ENCODE measurements at regions not wholly inside any gene's neighbourhood (a gene's known extent, or its start where the extent isn't known, plus 50 kb on each side); places are given as distances from the start of the nearest gene placed in this dataset.

DNA sequence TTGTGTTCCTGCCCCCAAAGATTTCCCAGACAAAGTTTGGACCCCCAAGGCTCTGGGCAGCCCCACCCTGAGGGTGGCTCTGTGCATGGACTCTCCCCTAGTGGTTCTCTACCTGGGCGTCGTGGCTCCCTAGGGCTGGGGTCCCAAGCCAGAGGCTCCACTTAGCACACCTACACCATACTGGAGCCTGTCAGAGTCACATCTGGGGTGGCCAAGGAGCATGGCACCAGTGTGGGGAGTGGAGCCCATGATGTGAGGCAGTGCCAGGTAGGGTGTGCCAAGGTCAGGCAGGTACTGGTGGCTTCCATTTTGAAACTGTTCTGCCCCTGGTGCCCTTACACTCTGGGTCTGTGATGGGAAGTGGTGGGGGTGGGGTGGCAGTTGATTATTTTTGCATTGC, 109.9 kb upstream of the GNAO1 start:
- TF ChIP-seq TAF1 (IDR thresholded peaks at IDR 0.05; ENCODE audit: low read depth) (no peak), FOXM1 (IDR thresholded peaks at IDR 0.05; ENCODE audit: borderline replicate concordance, low read depth) (no peak), RAD21 (IDR thresholded peaks at IDR 0.05; ENCODE audit: low read depth) (no peak), EP300 (IDR thresholded peaks at IDR 0.05; ENCODE audit: borderline replicate concordance) (no peak), CEBPB (IDR thresholded peaks at IDR 0.05) (no peak), ZBTB7A (IDR thresholded peaks at IDR 0.05; ENCODE audit: low read depth) (no peak), EGR1 (IDR thresholded peaks at IDR 0.05) (no peak), NFIC (IDR thresholded peaks at IDR 0.05) (no peak), CREB1 (IDR thresholded peaks at IDR 0.05; ENCODE audit: low read depth) (no peak), YY1 (IDR thresholded peaks at IDR 0.05; ENCODE audit: low read depth) (no peak), TEAD4 (IDR thresholded peaks at IDR 0.05) (no peak)
- TF ChIP-seq, protein P1, sequence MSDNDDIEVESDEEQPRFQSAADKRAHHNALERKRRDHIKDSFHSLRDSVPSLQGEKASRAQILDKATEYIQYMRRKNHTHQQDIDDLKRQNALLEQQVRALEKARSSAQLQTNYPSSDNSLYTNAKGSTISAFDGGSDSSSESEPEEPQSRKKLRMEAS (IDR thresholded peaks at IDR 0.05): no peak
- TF ChIP-seq, protein P2, sequence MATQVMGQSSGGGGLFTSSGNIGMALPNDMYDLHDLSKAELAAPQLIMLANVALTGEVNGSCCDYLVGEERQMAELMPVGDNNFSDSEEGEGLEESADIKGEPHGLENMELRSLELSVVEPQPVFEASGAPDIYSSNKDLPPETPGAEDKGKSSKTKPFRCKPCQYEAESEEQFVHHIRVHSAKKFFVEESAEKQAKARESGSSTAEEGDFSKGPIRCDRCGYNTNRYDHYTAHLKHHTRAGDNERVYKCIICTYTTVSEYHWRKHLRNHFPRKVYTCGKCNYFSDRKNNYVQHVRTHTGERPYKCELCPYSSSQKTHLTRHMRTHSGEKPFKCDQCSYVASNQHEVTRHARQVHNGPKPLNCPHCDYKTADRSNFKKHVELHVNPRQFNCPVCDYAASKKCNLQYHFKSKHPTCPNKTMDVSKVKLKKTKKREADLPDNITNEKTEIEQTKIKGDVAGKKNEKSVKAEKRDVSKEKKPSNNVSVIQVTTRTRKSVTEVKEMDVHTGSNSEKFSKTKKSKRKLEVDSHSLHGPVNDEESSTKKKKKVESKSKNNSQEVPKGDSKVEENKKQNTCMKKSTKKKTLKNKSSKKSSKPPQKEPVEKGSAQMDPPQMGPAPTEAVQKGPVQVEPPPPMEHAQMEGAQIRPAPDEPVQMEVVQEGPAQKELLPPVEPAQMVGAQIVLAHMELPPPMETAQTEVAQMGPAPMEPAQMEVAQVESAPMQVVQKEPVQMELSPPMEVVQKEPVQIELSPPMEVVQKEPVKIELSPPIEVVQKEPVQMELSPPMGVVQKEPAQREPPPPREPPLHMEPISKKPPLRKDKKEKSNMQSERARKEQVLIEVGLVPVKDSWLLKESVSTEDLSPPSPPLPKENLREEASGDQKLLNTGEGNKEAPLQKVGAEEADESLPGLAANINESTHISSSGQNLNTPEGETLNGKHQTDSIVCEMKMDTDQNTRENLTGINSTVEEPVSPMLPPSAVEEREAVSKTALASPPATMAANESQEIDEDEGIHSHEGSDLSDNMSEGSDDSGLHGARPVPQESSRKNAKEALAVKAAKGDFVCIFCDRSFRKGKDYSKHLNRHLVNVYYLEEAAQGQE (IDR thresholded peaks at IDR 0.05; ENCODE audit: low read depth): no peak
- TF ChIP-seq, protein P3, sequence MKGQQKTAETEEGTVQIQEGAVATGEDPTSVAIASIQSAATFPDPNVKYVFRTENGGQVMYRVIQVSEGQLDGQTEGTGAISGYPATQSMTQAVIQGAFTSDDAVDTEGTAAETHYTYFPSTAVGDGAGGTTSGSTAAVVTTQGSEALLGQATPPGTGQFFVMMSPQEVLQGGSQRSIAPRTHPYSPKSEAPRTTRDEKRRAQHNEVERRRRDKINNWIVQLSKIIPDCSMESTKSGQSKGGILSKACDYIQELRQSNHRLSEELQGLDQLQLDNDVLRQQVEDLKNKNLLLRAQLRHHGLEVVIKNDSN (IDR thresholded peaks at IDR 0.05): no peak

Measured in Ishikawa (cell line).